PC-3 (cell line): ENCODE measurements at regions not wholly inside any gene's neighbourhood (a gene's known extent, or its start where the extent isn't known, plus 50 kb on each side); places are given as distances from the start of the nearest gene placed in this dataset.

ENCODE experiments used
- ATAC-seq: fragments of 200-7000 bp; cut with Tn5 transposase; 2 replicates; pipeline ENCODE4 v1.9.1; 2020; ENCODE audit warnings: mild to moderate bottlenecking, moderate library complexity
- BruUV-seq: library from RNA; stranded (reverse); fragments of 400-500 nt; replicated peaks from 2 replicates; lab custom pipeline; 2021; lab: Mats Ljungman, UMichigan
- CTCF ChIA-PET: fragments of 300-600 bp; sonication (Branson Sonifier 250); formaldehyde crosslinking; loops from one replicate; lab custom pipeline; 2022; ENCODE audit warnings: antibody characterized with exemption; lab: Charles Lee
- POLR2A ChIA-PET: fragments of 300-600 bp; sonication (Branson Sonifier 250); formaldehyde crosslinking; loops from one replicate; lab custom pipeline; 2022; ENCODE audit warnings: antibody characterized with exemption; ENCODE audit not compliant: unreplicated experiment; lab: Charles Lee
- DNase-seq: peaks from one replicate; pipeline ENCODE4 v3.0.0-alpha.2; 2015
- H2AFZ ChIP-seq: fragments of 300-600 bp; sonication (generic); 2 replicates; pipeline ENCODE4 v1.6.0; 2016; ENCODE audit warnings: antibody characterized with exemption, low read length
- H3F3A ChIP-seq: fragments of 300-600 bp; sonication (generic); one replicate; pipeline ENCODE4 v1.6.0; 2017; ENCODE audit warnings: antibody characterized with exemption, low read length, control low read depth, mild to moderate bottlenecking; ENCODE audit not compliant: unreplicated experiment
- H3K27ac ChIP-seq: fragments of 300-600 bp; sonication (generic); 2 replicates; pipeline ENCODE4 v1.5.1; 2016; ENCODE audit warnings: mild to moderate bottlenecking, low read length
- H3K27me3 ChIP-seq: fragments of 300-600 bp; sonication (generic); 2 replicates; pipeline ENCODE4 v1.6.1; 2016; ENCODE audit warnings: low read length, mixed read lengths
- H3K36me3 ChIP-seq: fragments of 300-600 bp; sonication (generic); 2 replicates; pipeline ENCODE4 v1.6.1; 2016; ENCODE audit warnings: low read depth, mixed run types, low read length, mixed read lengths
- H3K4me1 ChIP-seq: fragments of 300-600 bp; sonication (generic); 2 replicates; pipeline ENCODE4 v1.5.1; 2016; ENCODE audit warnings: low read length; ENCODE audit not compliant: insufficient read depth
- H3K4me2 ChIP-seq: fragments of 300-600 bp; sonication (generic); 2 replicates; pipeline ENCODE4 v1.6.0; 2016; ENCODE audit warnings: low read length
- H3K4me3 ChIP-seq: fragments of 300-600 bp; sonication (generic); 2 replicates; pipeline ENCODE4 v1.5.1; 2016; ENCODE audit warnings: mild to moderate bottlenecking, low read length, mixed read lengths
- H3K79me2 ChIP-seq: fragments of 300-600 bp; sonication (generic); 2 replicates; pipeline ENCODE4 v1.6.1; 2017; ENCODE audit warnings: low read length, mixed read lengths
- H3K9ac ChIP-seq: fragments of 300-600 bp; sonication (generic); 2 replicates; pipeline ENCODE4 v1.6.0; 2016; ENCODE audit warnings: mild to moderate bottlenecking, low read length
- H3K9me2 ChIP-seq: fragments of 300-600 bp; sonication (generic); replicated peaks from 2 replicates; pipeline ENCODE4 v1.6.1; 2016; ENCODE audit warnings: mixed run types, low read length, mixed read lengths
- H3K9me3 ChIP-seq: fragments of 300-600 bp; sonication (generic); 2 replicates; pipeline ENCODE4 v1.6.1; 2016; ENCODE audit warnings: low read length, mixed read lengths
- H4K20me1 ChIP-seq: fragments of 300-600 bp; sonication (generic); 2 replicates; pipeline ENCODE4 v1.6.1; 2016; ENCODE audit warnings: low read length, mixed read lengths
- CTCF ChIP-seq: fragments of 300-600 bp; sonication (generic); conservative IDR thresholded peaks from 2 replicates; pipeline ENCODE4 v1.5.1; 2017; ENCODE audit warnings: antibody characterized with exemption, low read depth, mild to moderate bottlenecking, low read length
- EZH2 ChIP-seq: fragments of 300-600 bp; sonication (generic); IDR thresholded peaks from one replicate; pipeline ENCODE4 v1.6.1; 2017; ENCODE audit warnings: antibody characterized with exemption, mild to moderate bottlenecking, low read length; ENCODE audit not compliant: unreplicated experiment
- EZH2phosphoT487 ChIP-seq: fragments of 300-600 bp; sonication (generic); IDR thresholded peaks from 2 replicates; pipeline ENCODE4 v1.6.1; 2018; ENCODE audit warnings: mild to moderate bottlenecking, antibody characterized with exemption, low read length, borderline replicate concordance
- intact Hi-C: fragments of 100-400 bp; cut with micrococcal nuclease; formaldehyde crosslinking; loops from 2 replicates; pipeline ENCODE4 v1.9.0; 2023

DNA sequence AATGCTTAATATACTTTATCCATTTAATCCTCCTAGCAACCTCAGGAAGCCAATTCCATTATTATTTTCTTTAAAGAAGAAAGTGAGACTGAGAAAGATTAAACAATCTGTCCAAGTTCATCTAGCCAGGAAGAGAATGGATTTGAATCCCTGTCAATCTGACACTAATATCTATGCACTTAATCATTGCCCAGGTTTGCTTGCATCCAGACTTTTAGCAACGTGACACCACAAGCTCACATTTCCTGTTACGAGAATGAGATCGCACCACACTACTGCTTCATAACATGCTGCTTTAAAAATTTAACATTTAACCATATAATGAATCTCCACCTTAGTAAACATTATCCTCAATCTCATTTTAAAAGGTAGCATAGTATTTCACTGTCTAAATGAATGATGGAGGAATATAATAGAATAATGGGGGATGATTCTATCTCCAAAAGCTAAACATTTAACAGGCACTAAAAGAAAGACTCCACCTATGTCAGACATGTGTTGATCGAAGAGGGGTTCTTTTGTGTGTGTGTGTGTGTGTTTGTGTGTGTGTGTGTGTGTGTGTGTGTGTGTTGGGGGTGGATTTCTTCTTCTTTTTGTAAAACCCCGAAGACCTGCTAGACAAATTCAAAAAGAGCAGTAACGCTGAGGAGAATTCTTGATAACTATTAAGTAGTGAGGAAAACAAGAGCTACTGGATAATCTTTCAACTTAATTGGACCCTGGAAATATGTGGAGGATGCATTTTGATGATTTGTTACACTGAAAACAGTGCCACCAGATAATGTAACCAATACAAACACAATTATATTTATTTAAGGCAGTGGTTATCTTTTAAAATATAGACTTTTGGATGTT, 138.7 kb upstream of the NR3C1 start:
- Histone ChIP-seq H3K27me3 (no peaks in the 10 kb centered on the region), H3K4me3 (no peak overlapping the region), H3F3A (no peaks in the 10 kb centered on the region), H3K36me3 (no peaks in the 10 kb centered on the region), H3K79me2 (no peaks in the 10 kb centered on the region), H3K9ac (no peak overlapping the region), H2AFZ (no peak overlapping the region), H3K9me3 (no peaks in the 10 kb centered on the region), H3K4me1 (peaks cover 24% of the 10 kb centered on the region), H3K9me2 (no peaks in the 10 kb centered on the region), H3K4me2 (no peak overlapping the region), H3K27ac (no peak overlapping the region), H4K20me1 (no peaks in the 10 kb centered on the region)
- no TSS peak for BruUV-seq
- intact Hi-C loops, result no loop called here
- ChIA-PET POLR2A (interaction anchor here (0.7 kb wide), 1 partner anchor 181 kb away, joined by 3 read pairs; no protein-coding TSS in a partner anchor), CTCF (no interaction called here)
- ATAC-seq, result no peak
- no peak for DNase-seq
- TF ChIP-seq EZH2phosphoT487 (no peak), EZH2 (no peak), CTCF (no peak)

GRCh38 chr5:143539742-143540141, 136.3 kb upstream of the NR3C1 start:
- Histone ChIP-seq H3F3A (no peaks in the 10 kb centered on the region), H4K20me1 (no peaks in the 10 kb centered on the region), H3K27me3 (no peaks in the 10 kb centered on the region), H3K36me3 (no peaks in the 10 kb centered on the region), H3K4me1 (peaks cover 35% of the 10 kb centered on the region), H3K9me3 (no peaks in the 10 kb centered on the region), H3K79me2 (no peaks in the 10 kb centered on the region), H3K4me2 (no peak overlapping the region), H3K4me3 (no peak overlapping the region), H3K9ac (no peak overlapping the region), H3K9me2 (no peaks in the 10 kb centered on the region), H2AFZ (no peak overlapping the region), H3K27ac (no peak overlapping the region)
- POLR2A ChIA-PET, result no interaction called here
- no peak for ATAC-seq
- no peak for DNase-seq
- no TSS peak for BruUV-seq
- no peak for TF ChIP-seq EZH2
- TF ChIP-seq CTCF, result no peak
- TF ChIP-seq EZH2phosphoT487, result no peak
- CTCF ChIA-PET, result no interaction called here
- intact Hi-C loops, result no loop called here

GRCh38 chr5:143537056-143537455, 133.6 kb upstream of the NR3C1 start:
- Histone ChIP-seq H3K9ac (no peak overlapping the region), H3K27ac (no peak overlapping the region), H3K9me3 (no peaks in the 10 kb centered on the region), H3K79me2 (no peaks in the 10 kb centered on the region), H4K20me1 (no peaks in the 10 kb centered on the region), H3K27me3 (no peaks in the 10 kb centered on the region), H3K9me2 (no peaks in the 10 kb centered on the region), H3K4me2 (no peak overlapping the region), H3K36me3 (no peaks in the 10 kb centered on the region), H2AFZ (peak overlapping the region; percentile 86; the same call in 1 of the 2 replicates), H3F3A (no peaks in the 10 kb centered on the region), H3K4me1 (peaks cover 15% of the 10 kb centered on the region), H3K4me3 (no peak overlapping the region)
- no peak for TF ChIP-seq EZH2
- TF ChIP-seq CTCF, result no peak
- TF ChIP-seq EZH2phosphoT487, result no peak
- no peak for DNase-seq
- no TSS peak for BruUV-seq
- CTCF ChIA-PET, result no interaction called here
- POLR2A ChIA-PET, result no interaction called here
- intact Hi-C loops, result no loop called here
- ATAC-seq, result no peak
